DND-41 (cell line): ENCODE measurements at regions not wholly inside any gene's neighbourhood (a gene's known extent, or its start where the extent isn't known, plus 50 kb on each side); places are given as distances from the start of the nearest gene placed in this dataset.

Experiments
- ATAC-seq: fragments of 200-7000 bp; cut with Tn5 transposase; 3 replicates; pipeline ENCODE4 v1.9.1; 2021; ENCODE audit warnings: low read depth; ENCODE audit not compliant: insufficient read depth
- DNase-seq: peaks from one replicate; pipeline ENCODE4 v3.0.0-alpha.2; 2020
- H2AFZ ChIP-seq: 2 replicates; pipeline ENCODE4 v1.6.0; 2012; ENCODE audit warnings: low read depth, low read length
- H3K27ac ChIP-seq: 2 replicates; pipeline ENCODE4 v1.5.1; 2012; ENCODE audit warnings: low read length, inconsistent platforms
- H3K27me3 ChIP-seq: fragments of 200-600 bp; sonication (generic); 2 replicates; pipeline ENCODE4 v1.6.0; 2012; ENCODE audit warnings: low read length, mild to moderate bottlenecking, inconsistent platforms; ENCODE audit not compliant: insufficient read depth, poor library complexity
- H3K36me3 ChIP-seq: 2 replicates; pipeline ENCODE4 v1.5.1; 2012; ENCODE audit warnings: low read length, inconsistent platforms; ENCODE audit not compliant: insufficient read depth
- H3K4me1 ChIP-seq: 2 replicates; pipeline ENCODE4 v1.5.1; 2012; ENCODE audit warnings: mild to moderate bottlenecking, low read length; ENCODE audit not compliant: insufficient read depth
- H3K4me2 ChIP-seq: 2 replicates; pipeline ENCODE4 v1.6.0; 2012; ENCODE audit warnings: mild to moderate bottlenecking, moderate library complexity, low read length, inconsistent platforms; ENCODE audit not compliant: insufficient read depth
- H3K4me3 ChIP-seq, 2 experiments: fragments of 200-600 bp in 1 of 2; shearing (Covaris generic) in 1 of 2; 2 replicates each; pipeline ENCODE4 v1.5.1; 2012 to 2016; ENCODE audit warnings: inconsistent platforms in 2 of 2, low read length in 2 of 2, mild to moderate bottlenecking in 2 of 2, low read depth in 1 of 2, moderate library complexity in 1 of 2
- H3K79me2 ChIP-seq: 2 replicates; pipeline ENCODE4 v1.6.0; 2012; ENCODE audit warnings: low read length, inconsistent platforms; ENCODE audit not compliant: insufficient read depth
- H3K9ac ChIP-seq: 2 replicates; pipeline ENCODE4 v1.6.0; 2012; ENCODE audit warnings: low read depth, mild to moderate bottlenecking, inconsistent platforms, low read length, moderate library complexity
- H3K9me3 ChIP-seq: 2 replicates; pipeline ENCODE4 v1.5.1; 2012; ENCODE audit warnings: low read length, moderate library complexity, mild to moderate bottlenecking, inconsistent platforms; ENCODE audit not compliant: insufficient read depth, severe bottlenecking
- H4K20me1 ChIP-seq: 2 replicates; pipeline ENCODE4 v1.6.0; 2012; ENCODE audit warnings: low read length; ENCODE audit not compliant: insufficient read depth
- CTCF ChIP-seq: IDR thresholded peaks from 2 replicates; pipeline ENCODE4 v1.5.1; 2012; ENCODE audit warnings: borderline replicate concordance, low read length, moderate library complexity, mild to moderate bottlenecking; ENCODE audit not compliant: poor library complexity, severe bottlenecking; ENCODE audit errors: extremely low read depth
- EZH2 ChIP-seq: IDR thresholded peaks from 3 replicates; pipeline ENCODE4 v1.6.1; 2012; ENCODE audit warnings: borderline replicate concordance, low read depth, mild to moderate bottlenecking, moderate library complexity, low read length, inconsistent platforms; ENCODE audit not compliant: severe bottlenecking

GRCh38 chr11:24375351-24375750 lies 121.5 kb upstream of the LUZP2 start:
- ATAC-seq = no peak
- H3K4me2 ChIP-seq = no peak overlapping the region

GRCh38 chr11:24375931-24376330 lies 120.9 kb upstream of the LUZP2 start:
- H3K79me2 ChIP-seq = no peaks in the 10 kb centered on the region
- H2AFZ ChIP-seq = no peak overlapping the region
- no peaks in the 10 kb centered on the region for H4K20me1 ChIP-seq
- DNase-seq (no peak), ATAC-seq (no peak)
- H3K9ac ChIP-seq = no peak overlapping the region
- no peaks in the 10 kb centered on the region for H3K4me1 ChIP-seq
- H3K4me2 ChIP-seq = no peak overlapping the region
- H3K36me3 ChIP-seq = no peaks in the 10 kb centered on the region
- no peak overlapping the region for H3K27ac ChIP-seq
- TF ChIP-seq CTCF = no peak
- no peak for TF ChIP-seq EZH2
- H3K4me3 ChIP-seq = no peak overlapping the region
- no peaks in the 10 kb centered on the region for H3K27me3 ChIP-seq
- no peaks in the 10 kb centered on the region for H3K9me3 ChIP-seq

More at GRCh38 chr11:24375351-24375750, 121.5 kb upstream of the LUZP2 start:
- no peak overlapping the region for H3K4me3 ChIP-seq
- H3K36me3 ChIP-seq = no peaks in the 10 kb centered on the region
- H3K27me3 ChIP-seq = no peaks in the 10 kb centered on the region
- H3K9ac ChIP-seq = no peak overlapping the region
- no peak for DNase-seq
- H2AFZ ChIP-seq = no peak overlapping the region
- H4K20me1 ChIP-seq = no peaks in the 10 kb centered on the region
- no peak overlapping the region for H3K27ac ChIP-seq
- TF ChIP-seq EZH2 (no peak), CTCF (no peak)
- H3K79me2 ChIP-seq = no peaks in the 10 kb centered on the region
- H3K4me1 ChIP-seq = no peaks in the 10 kb centered on the region
- no peaks in the 10 kb centered on the region for H3K9me3 ChIP-seq

GRCh38 chr11:24383137-24383536 lies 113.7 kb upstream of the LUZP2 start:
- Histone ChIP-seq H3K9ac (no peak overlapping the region), H3K4me3 (no peak overlapping the region), H3K4me1 (no peaks in the 10 kb centered on the region), H3K27ac (no peak overlapping the region), H3K36me3 (no peaks in the 10 kb centered on the region), H3K79me2 (no peaks in the 10 kb centered on the region), H2AFZ (no peak overlapping the region), H4K20me1 (no peaks in the 10 kb centered on the region), H3K27me3 (no peaks in the 10 kb centered on the region), H3K4me2 (no peak overlapping the region), H3K9me3 (no peaks in the 10 kb centered on the region)
- DNase-seq (no peak), ATAC-seq (no peak)
- TF ChIP-seq EZH2 (no peak), CTCF (no peak)

GRCh38 chr11:24384240-24384639 lies 112.6 kb upstream of the LUZP2 start:
- Histone ChIP-seq H3K4me3 (no peak overlapping the region), H3K79me2 (no peaks in the 10 kb centered on the region), H3K9ac (no peak overlapping the region), H3K36me3 (no peaks in the 10 kb centered on the region), H4K20me1 (no peaks in the 10 kb centered on the region), H3K27me3 (no peaks in the 10 kb centered on the region), H3K4me2 (no peak overlapping the region), H3K27ac (no peak overlapping the region), H2AFZ (no peak overlapping the region), H3K4me1 (no peaks in the 10 kb centered on the region), H3K9me3 (no peaks in the 10 kb centered on the region)
- ATAC-seq (no peak), DNase-seq (no peak)
- TF ChIP-seq CTCF (no peak), EZH2 (no peak)
